22Rv1 (cell line): ENCODE measurements at regions not wholly inside any gene's neighbourhood (a gene's known extent, or its start where the extent isn't known, plus 50 kb on each side); places are given as distances from the start of the nearest gene placed in this dataset.
A peak's percentile ranks its signal among the peaks of the same experiment; 100 is the strongest.

Experiments
- H3K27ac ChIP-seq: fragments of 450-650 bp; 2 replicates; pipeline ENCODE4 v1.5.1; 2017
- ZFX ChIP-seq: fragments of 450-650 bp; IDR thresholded peaks from 2 replicates; pipeline ENCODE4 v1.6.1; 2017; ENCODE audit warnings: antibody characterized with exemption, borderline replicate concordance
- TF ChIP-seq, protein P1 (sequence below): fragments of 450-650 bp; IDR thresholded peaks from 2 replicates; pipeline ENCODE4 v1.5.1; 2017; ENCODE audit warnings: mild to moderate bottlenecking

DNA sequence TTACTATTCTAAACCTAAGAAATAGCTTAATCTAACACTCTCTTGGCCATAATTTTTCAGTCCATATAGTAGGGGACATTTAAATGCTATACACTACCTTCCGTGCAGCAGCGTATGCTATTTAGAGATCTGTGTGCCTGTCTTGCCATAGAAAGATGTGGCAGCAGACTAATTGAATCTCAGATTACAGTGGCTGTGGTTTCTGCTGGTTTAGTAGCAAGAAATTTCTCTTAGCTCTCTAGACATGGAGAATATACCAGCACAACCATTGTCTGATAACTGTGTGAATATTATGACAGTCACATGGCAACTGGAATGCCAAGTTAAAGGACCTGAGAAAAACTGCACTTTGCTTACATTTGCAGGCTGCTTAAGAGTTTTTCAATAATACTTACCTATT, 672.4 kb upstream of the MIR17HG start:
- no peak for TF ChIP-seq ZFX
- TF ChIP-seq, protein P1, sequence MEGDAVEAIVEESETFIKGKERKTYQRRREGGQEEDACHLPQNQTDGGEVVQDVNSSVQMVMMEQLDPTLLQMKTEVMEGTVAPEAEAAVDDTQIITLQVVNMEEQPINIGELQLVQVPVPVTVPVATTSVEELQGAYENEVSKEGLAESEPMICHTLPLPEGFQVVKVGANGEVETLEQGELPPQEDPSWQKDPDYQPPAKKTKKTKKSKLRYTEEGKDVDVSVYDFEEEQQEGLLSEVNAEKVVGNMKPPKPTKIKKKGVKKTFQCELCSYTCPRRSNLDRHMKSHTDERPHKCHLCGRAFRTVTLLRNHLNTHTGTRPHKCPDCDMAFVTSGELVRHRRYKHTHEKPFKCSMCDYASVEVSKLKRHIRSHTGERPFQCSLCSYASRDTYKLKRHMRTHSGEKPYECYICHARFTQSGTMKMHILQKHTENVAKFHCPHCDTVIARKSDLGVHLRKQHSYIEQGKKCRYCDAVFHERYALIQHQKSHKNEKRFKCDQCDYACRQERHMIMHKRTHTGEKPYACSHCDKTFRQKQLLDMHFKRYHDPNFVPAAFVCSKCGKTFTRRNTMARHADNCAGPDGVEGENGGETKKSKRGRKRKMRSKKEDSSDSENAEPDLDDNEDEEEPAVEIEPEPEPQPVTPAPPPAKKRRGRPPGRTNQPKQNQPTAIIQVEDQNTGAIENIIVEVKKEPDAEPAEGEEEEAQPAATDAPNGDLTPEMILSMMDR: no peak
- H3K27ac ChIP-seq: peak overlapping the region; percentile 34; the same call in 1 of the 2 replicates

DNA sequence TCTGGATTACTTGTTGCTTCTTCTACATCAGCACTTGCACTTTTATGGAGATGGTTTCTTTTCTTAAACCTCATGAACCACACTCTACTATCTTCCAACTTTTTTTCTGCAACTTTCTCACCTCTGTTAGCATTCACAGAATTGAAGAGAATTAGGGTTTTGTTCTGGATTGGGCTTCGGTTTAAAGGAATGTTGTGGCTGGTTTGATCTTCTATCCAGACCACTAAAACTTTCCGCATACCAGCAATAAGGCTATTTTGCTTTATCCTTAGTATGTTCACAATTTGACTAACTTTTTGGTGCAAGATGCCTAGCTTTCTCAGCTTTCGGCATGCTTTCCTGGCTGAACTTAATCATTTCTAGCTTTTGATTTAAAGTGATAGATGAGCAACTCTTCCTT, 666.7 kb upstream of the MIR17HG start:
- H3K27ac ChIP-seq: no peak overlapping the region
- no peak for TF ChIP-seq ZFX
- TF ChIP-seq, protein P1: no peak

DNA sequence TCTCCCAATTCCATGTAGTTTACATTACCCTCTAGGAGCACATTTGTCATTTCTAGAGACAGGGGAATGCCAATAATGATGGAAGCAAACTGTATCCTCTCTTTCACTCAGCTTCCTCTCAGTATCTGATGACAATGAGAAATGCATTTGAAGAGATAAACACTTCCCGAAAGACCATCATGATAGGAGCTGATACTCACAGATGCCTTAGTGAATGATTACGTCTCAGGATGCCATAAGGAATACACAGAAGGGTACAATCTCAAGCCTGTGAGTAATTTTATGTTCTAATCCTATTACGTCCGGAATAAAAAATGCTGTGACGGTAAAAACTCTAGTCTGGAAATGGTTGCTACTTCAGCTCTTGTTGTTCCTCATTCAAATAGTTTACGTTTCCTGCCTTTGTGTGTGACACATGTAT, 663.8 kb upstream of the MIR17HG start:
- TF ChIP-seq, protein P1: no peak
- TF ChIP-seq ZFX: no peak
- no peak overlapping the region for H3K27ac ChIP-seq

DNA sequence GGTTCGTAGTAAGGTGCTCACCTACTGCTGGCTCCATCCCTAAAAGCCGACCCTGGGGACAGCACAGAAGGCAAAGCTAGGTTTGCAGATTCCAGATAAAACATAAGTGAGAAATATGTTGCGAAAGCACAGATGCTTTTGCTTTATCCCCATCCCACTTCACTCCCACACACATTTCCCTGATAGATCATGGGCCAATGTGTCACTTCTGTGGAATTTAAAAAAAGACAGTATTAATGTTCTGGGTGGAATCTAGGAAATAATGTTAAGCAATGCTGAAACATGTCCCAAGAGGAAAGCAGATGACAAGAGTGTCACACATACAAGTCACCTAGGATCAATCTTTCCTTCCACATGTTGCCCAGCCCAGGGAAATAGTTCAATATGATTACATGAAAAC, 661.0 kb upstream of the MIR17HG start:
- H3K27ac ChIP-seq: no peak overlapping the region
- no peak for TF ChIP-seq ZFX
- TF ChIP-seq, protein P1: no peak

DNA sequence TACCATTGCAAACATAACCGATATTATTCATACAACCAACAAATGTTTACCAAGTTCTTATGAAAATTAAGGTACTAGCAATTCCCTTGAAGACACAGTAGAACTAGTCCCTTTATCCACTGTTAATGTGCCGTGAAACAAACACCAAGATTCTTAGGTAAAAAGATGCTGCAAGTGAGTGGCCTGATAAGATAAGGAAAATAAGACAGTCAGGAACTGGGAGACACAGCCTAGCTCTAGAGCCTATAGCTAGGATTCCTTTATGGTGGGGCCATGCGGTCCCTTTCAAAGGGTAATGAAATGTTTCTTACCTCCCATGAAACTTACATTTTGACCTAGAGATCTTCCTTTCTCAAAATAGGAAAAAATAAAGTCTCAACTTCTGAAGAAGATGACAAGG, 658.4 kb upstream of the MIR17HG start:
- H3K27ac ChIP-seq: no peak overlapping the region
- no peak for TF ChIP-seq ZFX
- TF ChIP-seq, protein P1: no peak

DNA sequence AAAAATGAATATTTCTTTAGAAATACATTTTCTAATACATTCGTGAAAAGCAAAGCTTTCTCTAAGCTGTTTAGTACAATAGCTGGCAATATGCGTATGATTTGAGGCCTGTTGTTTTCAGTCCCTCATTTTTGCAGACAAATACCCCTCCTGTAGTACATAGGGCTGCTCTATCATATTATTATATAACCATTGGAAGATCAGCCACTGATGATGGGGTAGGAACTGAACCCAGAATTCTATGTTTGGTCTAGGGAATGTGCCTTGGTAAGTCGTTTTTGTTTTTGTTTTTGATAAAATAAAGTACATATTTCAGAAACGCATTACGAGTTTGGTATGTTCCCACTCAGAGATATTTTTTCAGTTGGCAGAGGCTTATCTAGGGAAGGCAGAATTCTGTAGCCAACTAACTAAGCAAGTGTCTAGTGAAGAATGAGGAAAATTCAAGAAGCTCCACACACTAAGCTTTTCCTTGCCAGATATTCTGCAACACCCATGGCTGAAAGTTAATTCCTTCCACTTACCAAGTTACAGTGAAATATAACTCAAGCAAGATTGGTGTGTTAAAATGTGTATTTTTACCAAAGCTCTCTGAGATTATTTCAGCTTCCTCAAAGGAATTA, 656.9 kb upstream of the MIR17HG start:
- no peak overlapping the region for H3K27ac ChIP-seq
- TF ChIP-seq, protein P1: no peak
- no peak for TF ChIP-seq ZFX

DNA sequence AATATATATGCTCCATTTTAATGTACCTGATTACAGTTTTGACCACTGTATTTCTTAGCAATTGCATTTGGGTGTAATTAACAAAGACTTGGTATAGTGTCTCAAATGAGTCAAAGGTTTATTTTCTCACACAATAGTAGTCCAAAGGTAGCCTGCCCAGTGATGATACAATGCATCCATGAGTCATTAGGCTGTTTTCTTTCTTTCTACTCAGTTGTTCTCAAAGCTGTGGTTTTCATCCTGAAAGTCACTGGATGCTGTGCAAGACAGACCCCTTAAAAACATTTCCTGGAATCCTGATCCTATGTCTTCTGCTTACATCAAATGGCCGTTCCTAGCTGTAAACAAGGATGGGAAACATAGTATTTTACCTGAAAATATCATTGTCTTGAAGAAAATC, 651.2 kb upstream of the MIR17HG start:
- no peak overlapping the region for H3K27ac ChIP-seq
- TF ChIP-seq ZFX: no peak
- TF ChIP-seq, protein P1: no peak
